GM23248 (cell line): ENCODE measurements at regions not wholly inside any gene's neighbourhood (a gene's known extent, or its start where the extent isn't known, plus 50 kb on each side); places are given as distances from the start of the nearest gene placed in this dataset.

Source experiments
- EZH2 ChIP-seq: fragments of 200-600 bp; sonication (generic); IDR thresholded peaks from 2 replicates; pipeline ENCODE4 v1.6.1; 2018; ENCODE audit warnings: antibody characterized with exemption, mild to moderate bottlenecking; ENCODE audit not compliant: insufficient read depth, poor library complexity, severe bottlenecking
- EZH2phosphoT487 ChIP-seq: fragments of 200-600 bp; sonication (generic); IDR thresholded peaks from 2 replicates; pipeline ENCODE4 v1.6.1; 2018; ENCODE audit warnings: antibody characterized with exemption, moderate library complexity, mild to moderate bottlenecking, low read depth; ENCODE audit not compliant: insufficient read depth

DNA sequence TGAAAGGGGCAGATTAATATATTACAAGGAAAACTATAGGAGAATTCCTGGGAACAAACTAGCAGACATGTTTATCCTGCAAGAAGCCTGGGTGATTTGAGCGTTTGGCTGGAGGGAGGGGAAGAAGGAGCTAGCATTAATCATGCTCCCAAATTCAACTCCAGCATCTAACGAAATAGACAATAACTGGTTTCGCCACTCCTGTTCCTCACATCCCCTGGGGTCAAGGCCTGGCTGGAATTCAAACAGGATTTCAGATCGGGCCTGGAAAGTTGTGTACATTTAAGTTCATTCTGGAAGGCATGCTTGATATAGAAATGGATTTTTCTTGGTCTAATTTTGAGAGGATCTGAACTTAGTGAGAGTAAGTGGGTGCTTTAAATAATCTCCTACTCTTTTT, 126.1 kb upstream of the CTAGE1 start:
- no peak for TF ChIP-seq EZH2phosphoT487
- no peak for TF ChIP-seq EZH2
